ENCODE measurements at regions not wholly inside any gene's neighbourhood (a gene's known extent, or its start where the extent isn't known, plus 50 kb on each side); places are given as distances from the start of the nearest gene placed in this dataset.

- ChIA-PET POLR2A (no interaction called here), CTCF (no interaction called here)
- H3K27me3 Mint-ChIP-seq (ENCODE audit: low read depth) = peaks cover 2% of the 10 kb centered on the region
- DNase-seq (no peak), ATAC-seq (no peak)
- no peak overlapping the region for H3K4me3 Mint-ChIP-seq
- no peak overlapping the region for H3K27ac Mint-ChIP-seq
- no peaks in the 10 kb centered on the region for H3K9me3 Mint-ChIP-seq (ENCODE audit: insufficient read depth)
- H3K4me1 Mint-ChIP-seq (ENCODE audit: low read depth) = no peaks in the 10 kb centered on the region
- no peaks in the 10 kb centered on the region for H3K36me3 Mint-ChIP-seq (ENCODE audit: low read depth)
Observed at GRCh38 chr17:72408641-72409040, 287.8 kb downstream of the SOX9 start.

- ATAC-seq = no peak
- no peak overlapping the region for H3K4me3 Mint-ChIP-seq
- no peaks in the 10 kb centered on the region for H3K36me3 Mint-ChIP-seq (ENCODE audit: low read depth)
- no peaks in the 10 kb centered on the region for H3K4me1 Mint-ChIP-seq (ENCODE audit: low read depth)
- H3K27ac Mint-ChIP-seq = no peak overlapping the region
- no peaks in the 10 kb centered on the region for H3K9me3 Mint-ChIP-seq (ENCODE audit: insufficient read depth)
- ChIA-PET CTCF (no interaction called here), POLR2A (no interaction called here)
- no peaks in the 10 kb centered on the region for H3K27me3 Mint-ChIP-seq (ENCODE audit: low read depth)
- no peak for DNase-seq
Observed at GRCh38 chr17:72409405-72410002, 288.7 kb downstream of the SOX9 start.

GRCh38 chr17:72411124-72411563, 290.3 kb downstream of the SOX9 start:
- H3K36me3 Mint-ChIP-seq (ENCODE audit: low read depth) = no peaks in the 10 kb centered on the region
- no peak overlapping the region for H3K27ac Mint-ChIP-seq
- POLR2A ChIA-PET = no interaction called here
- no peak overlapping the region for H3K4me3 Mint-ChIP-seq
- CTCF ChIA-PET = no interaction called here
- no peaks in the 10 kb centered on the region for H3K4me1 Mint-ChIP-seq (ENCODE audit: low read depth)
- no peaks in the 10 kb centered on the region for H3K9me3 Mint-ChIP-seq (ENCODE audit: insufficient read depth)
- DNase-seq (no peak), ATAC-seq (no peak)
- no peaks in the 10 kb centered on the region for H3K27me3 Mint-ChIP-seq (ENCODE audit: low read depth)

DNA sequence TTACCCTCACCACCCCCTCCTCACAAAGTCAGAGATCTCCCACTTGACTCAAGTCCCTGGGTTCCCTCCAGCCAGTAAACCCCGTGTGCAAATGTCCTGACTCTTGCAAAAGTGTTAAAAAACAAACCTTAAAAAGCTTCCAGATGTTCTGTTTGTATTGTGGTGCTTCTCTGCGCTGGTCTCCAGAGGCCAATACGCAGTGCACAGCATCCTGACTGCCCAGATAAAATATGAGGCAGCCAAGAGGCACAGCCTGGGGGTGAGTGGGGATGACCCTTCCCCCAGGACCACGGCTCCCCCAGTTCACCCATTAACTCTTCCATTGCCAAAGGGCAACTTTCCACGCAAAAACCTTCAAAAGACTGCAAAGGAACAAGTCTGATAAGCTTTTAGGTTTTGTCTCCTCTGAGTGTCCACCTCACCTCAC, 291.8 kb downstream of the SOX9 start:
- ATAC-seq (no peak), DNase-seq (no peak)
- no peaks in the 10 kb centered on the region for H3K27me3 Mint-ChIP-seq (ENCODE audit: low read depth)
- H3K27ac Mint-ChIP-seq = no peak overlapping the region
- POLR2A ChIA-PET = no interaction called here
- H3K9me3 Mint-ChIP-seq (ENCODE audit: insufficient read depth) = no peaks in the 10 kb centered on the region
- H3K36me3 Mint-ChIP-seq (ENCODE audit: low read depth) = no peaks in the 10 kb centered on the region
- H3K4me3 Mint-ChIP-seq = no peak overlapping the region
- CTCF ChIA-PET = no interaction called here
- H3K4me1 Mint-ChIP-seq (ENCODE audit: low read depth) = no peaks in the 10 kb centered on the region

- Mint-ChIP-seq H3K27ac (no peak overlapping the region), H3K27me3 (ENCODE audit: low read depth) (no peaks in the 10 kb centered on the region), H3K9me3 (ENCODE audit: insufficient read depth) (no peaks in the 10 kb centered on the region), H3K4me1 (ENCODE audit: low read depth) (no peaks in the 10 kb centered on the region), H3K4me3 (no peak overlapping the region), H3K36me3 (ENCODE audit: low read depth) (no peaks in the 10 kb centered on the region)
- no peak for ATAC-seq
- ChIA-PET POLR2A (no interaction called here), CTCF (no interaction called here)
- no peak for DNase-seq
Observed at GRCh38 chr17:72413077-72414031, 292.5 kb downstream of the SOX9 start.

DNA sequence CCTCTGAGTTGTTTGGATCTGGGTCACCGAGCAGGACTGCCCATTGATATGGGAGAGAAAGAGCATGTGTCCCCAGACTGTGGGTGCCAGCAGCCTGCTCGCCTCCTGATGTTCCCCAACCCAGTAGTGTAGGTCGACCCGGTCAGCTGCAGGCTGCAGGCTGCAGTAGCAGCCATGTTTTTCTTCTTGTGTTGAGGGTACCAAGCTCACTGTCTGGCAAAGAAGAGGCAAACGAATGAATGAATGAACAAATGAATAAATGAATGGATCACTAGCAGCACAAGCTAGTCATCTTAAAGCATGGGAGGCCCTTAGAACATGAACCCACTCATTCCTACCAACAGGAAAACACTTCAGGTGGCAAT, 293.2 kb downstream of the SOX9 start:
- ATAC-seq (no peak), DNase-seq (no peak)
- no peak overlapping the region for H3K27ac Mint-ChIP-seq
- H3K27me3 Mint-ChIP-seq (ENCODE audit: low read depth) = no peaks in the 10 kb centered on the region
- ChIA-PET POLR2A (no interaction called here), CTCF (no interaction called here)
- H3K36me3 Mint-ChIP-seq (ENCODE audit: low read depth) = no peaks in the 10 kb centered on the region
- H3K9me3 Mint-ChIP-seq (ENCODE audit: insufficient read depth) = no peaks in the 10 kb centered on the region
- no peaks in the 10 kb centered on the region for H3K4me1 Mint-ChIP-seq (ENCODE audit: low read depth)
- no peak overlapping the region for H3K4me3 Mint-ChIP-seq

DNA sequence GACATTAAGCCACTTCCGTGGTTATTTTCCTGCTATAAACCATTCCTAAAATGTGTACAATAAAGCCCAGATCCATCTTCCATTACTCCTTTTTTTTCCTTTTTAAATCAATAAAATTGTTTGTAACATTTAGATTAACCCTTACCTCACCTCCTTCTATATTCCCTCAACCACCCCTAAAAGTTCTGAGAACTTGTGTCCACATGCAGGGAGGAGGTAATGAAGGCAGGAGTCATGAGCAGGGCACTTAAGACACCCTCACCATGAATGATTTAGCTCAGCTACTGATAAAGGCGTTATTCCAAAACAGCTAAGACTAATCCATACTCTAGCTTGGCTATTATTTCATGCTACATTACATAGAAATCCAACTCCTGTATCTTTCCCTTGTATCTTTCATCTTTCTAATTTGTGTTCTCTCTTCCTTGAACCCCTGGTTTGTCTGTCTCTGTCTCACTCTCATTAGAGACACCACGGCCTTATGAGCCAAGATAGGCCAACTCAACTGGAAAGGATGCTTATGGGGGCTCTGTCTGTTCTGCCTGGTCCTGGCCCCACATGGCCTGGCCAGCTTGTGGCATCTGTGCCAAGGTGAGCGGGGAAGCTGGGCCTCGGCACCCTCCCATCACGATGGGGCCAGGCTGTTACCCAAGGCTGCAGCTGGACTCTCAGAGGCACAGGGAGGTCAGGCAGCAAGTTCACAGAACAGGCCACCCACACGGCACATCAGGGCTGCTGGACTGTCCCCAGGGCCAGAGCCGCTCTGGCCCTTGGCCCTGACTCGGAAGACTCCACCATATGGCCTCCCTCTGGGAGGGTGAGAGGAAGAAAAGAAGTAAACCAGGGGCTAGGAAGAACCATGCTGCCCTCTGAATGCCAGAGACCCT, 294.4 kb downstream of the SOX9 start:
- CTCF ChIA-PET = no interaction called here
- ATAC-seq (no peak), DNase-seq (no peak)
- Mint-ChIP-seq H3K4me3 (no peak overlapping the region), H3K4me1 (ENCODE audit: low read depth) (no peaks in the 10 kb centered on the region), H3K27me3 (ENCODE audit: low read depth) (no peaks in the 10 kb centered on the region), H3K36me3 (ENCODE audit: low read depth) (no peaks in the 10 kb centered on the region), H3K9me3 (ENCODE audit: insufficient read depth) (no peaks in the 10 kb centered on the region), H3K27ac (no peak overlapping the region)
- POLR2A ChIA-PET = no interaction called here

- H3K36me3 Mint-ChIP-seq (ENCODE audit: low read depth) = no peaks in the 10 kb centered on the region
- DNase-seq = no peak
- POLR2A ChIA-PET = interaction anchor here (0.6 kb wide), 1 partner anchor 21 kb away, joined by 5 read pairs; no protein-coding TSS in a partner anchor
- H3K27me3 Mint-ChIP-seq (ENCODE audit: low read depth) = no peaks in the 10 kb centered on the region
- no peak for ATAC-seq
- no peaks in the 10 kb centered on the region for H3K4me1 Mint-ChIP-seq (ENCODE audit: low read depth)
- H3K27ac Mint-ChIP-seq = no peak overlapping the region
- H3K9me3 Mint-ChIP-seq (ENCODE audit: insufficient read depth) = no peaks in the 10 kb centered on the region
- no peak overlapping the region for H3K4me3 Mint-ChIP-seq
- CTCF ChIA-PET = no interaction called here
Observed at GRCh38 chr17:72416054-72416675, 295.3 kb downstream of the SOX9 start.

DNA sequence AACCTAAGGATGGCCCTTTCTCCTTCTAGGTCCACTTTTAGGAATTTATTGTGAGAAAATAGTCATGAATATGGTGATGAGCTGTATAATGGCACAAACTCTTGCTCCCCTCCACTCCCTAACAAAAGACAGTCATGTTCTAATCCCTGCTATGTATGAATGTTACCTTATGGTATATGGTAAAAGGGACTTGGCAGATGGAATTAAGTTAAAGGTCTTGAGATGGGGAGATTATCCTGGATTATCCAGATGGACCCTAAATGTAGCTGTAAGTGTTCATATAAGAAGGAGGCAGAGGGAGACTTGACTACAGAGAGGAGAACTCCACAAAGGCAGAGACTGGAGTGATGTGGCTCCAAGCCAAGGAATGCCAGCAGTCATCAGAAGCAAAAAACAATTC, 296.1 kb downstream of the SOX9 start:
- H3K27ac Mint-ChIP-seq = no peak overlapping the region
- H3K27me3 Mint-ChIP-seq (ENCODE audit: low read depth) = no peaks in the 10 kb centered on the region
- CTCF ChIA-PET = no interaction called here
- POLR2A ChIA-PET = no interaction called here
- H3K36me3 Mint-ChIP-seq (ENCODE audit: low read depth) = no peaks in the 10 kb centered on the region
- DNase-seq (no peak), ATAC-seq (no peak)
- no peaks in the 10 kb centered on the region for H3K9me3 Mint-ChIP-seq (ENCODE audit: insufficient read depth)
- no peak overlapping the region for H3K4me3 Mint-ChIP-seq
- peaks cover 5% of the 10 kb centered on the region for H3K4me1 Mint-ChIP-seq (ENCODE audit: low read depth)

DNA sequence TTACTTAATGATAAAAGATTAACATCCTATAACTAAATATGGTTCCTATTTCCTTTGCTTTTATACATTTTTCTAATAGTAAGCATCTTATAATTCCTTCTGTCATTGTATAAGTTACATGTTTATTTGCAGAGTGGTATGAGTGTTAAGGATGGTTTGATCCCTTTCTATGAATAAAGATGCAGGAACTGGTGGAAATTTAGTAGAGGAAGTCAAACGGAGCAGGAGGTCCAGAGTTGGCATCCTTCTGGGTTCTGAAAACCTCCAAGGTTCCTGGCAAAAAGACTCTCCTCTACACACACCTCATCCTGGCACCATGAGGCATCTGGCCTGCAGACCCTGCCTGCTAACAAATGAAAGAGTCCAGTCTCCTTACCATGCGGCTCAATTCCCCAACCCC, 296.8 kb downstream of the SOX9 start:
- no peak for DNase-seq
- H3K27ac Mint-ChIP-seq = no peak overlapping the region
- ChIA-PET CTCF (no interaction called here), POLR2A (no interaction called here)
- no peak for ATAC-seq
- no peaks in the 10 kb centered on the region for H3K36me3 Mint-ChIP-seq (ENCODE audit: low read depth)
- H3K9me3 Mint-ChIP-seq (ENCODE audit: insufficient read depth) = no peaks in the 10 kb centered on the region
- peaks cover 6% of the 10 kb centered on the region for H3K4me1 Mint-ChIP-seq (ENCODE audit: low read depth)
- no peaks in the 10 kb centered on the region for H3K27me3 Mint-ChIP-seq (ENCODE audit: low read depth)
- H3K4me3 Mint-ChIP-seq = no peak overlapping the region

DNA sequence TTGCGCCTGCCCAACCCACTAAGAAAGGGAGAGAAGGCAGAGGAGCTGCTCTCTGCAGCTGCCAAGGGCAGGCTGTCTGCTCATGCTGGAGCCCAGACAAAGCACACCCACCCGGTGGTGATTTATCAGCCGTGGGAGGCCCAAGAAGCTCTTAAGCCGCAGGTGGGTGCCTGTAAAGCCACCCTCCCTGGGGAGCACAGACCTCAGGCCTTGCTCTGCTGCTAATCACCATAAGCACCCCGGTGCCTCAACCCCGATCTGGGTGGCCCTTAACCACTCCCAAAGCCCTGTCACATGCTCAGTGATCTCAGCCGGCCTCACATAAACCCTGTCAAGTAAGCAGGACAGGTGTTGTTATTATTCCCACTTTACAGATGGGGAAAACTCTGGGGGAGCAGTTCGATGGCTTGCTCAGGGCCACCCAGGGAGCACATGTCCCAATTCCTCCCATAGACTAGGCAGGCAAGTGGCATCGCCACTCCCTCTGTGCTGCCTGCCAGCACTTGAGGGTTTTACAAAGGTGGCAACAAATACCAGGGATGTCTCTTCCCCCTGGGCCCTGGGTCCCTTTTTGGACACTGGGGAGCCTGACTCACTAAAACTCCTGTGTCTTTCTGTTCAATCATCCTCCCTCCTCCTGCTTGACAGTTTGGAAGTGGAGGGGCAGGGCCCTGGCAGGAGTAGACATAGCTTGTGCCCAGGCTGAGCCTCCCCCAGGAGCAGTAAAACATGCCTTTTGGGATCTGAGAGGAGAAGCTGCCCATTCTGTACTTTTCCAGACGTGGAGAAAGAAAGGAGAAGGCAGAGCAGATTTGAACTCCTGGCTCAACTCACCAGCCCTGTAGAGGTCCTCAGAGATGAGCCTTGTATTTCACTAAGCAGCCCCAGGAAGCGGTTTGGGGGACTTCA, 299.3 kb downstream of the SOX9 start:
- ATAC-seq (no peak), DNase-seq (no peak)
- CTCF ChIA-PET = no interaction called here
- no peaks in the 10 kb centered on the region for H3K27me3 Mint-ChIP-seq (ENCODE audit: low read depth)
- H3K4me1 Mint-ChIP-seq (ENCODE audit: low read depth) = peaks cover 6% of the 10 kb centered on the region
- no peak overlapping the region for H3K4me3 Mint-ChIP-seq
- H3K9me3 Mint-ChIP-seq (ENCODE audit: insufficient read depth) = no peaks in the 10 kb centered on the region
- H3K27ac Mint-ChIP-seq = no peak overlapping the region
- POLR2A ChIA-PET = no interaction called here
- no peaks in the 10 kb centered on the region for H3K36me3 Mint-ChIP-seq (ENCODE audit: low read depth)
